ENCODE measurements at regions not wholly inside any gene's neighbourhood (a gene's known extent, or its start where the extent isn't known, plus 50 kb on each side); places are given as distances from the start of the nearest gene placed in this dataset.

DNA sequence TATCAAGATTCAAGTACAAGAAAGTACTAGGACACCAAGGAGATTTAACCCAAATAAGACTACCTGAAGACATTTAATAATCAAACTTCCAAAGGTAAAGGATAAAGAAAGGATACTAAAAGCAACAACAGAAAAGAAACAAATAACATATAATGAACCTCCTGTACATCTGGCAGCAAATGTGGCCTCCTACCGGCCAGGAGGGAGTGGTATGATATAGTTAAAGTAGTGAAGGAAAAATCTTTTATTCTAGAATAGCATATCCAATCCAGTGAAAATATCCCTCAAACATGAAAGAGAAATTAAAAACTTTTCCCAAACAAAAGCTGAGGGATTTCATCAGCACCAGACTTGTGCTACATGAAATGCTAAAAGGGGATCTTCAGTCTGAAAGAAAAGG is 104.7 kb upstream of the GUCY1A2 start:
- H3K4me1 ChIP-seq, result no peaks in the 10 kb centered on the region
- intact Hi-C loops (cut with DNase I), result no loop called here
- no peak for DNase-seq
- H3K27ac ChIP-seq, result no peak overlapping the region
- no peaks in the 10 kb centered on the region for H3K36me3 ChIP-seq
- TF ChIP-seq POLR2A (IDR thresholded peaks at IDR 0.05), result no peak
- TF ChIP-seq POLR2AphosphoS5 (IDR thresholded peaks at IDR 0.05), result no peak
- TF ChIP-seq, protein P1, sequence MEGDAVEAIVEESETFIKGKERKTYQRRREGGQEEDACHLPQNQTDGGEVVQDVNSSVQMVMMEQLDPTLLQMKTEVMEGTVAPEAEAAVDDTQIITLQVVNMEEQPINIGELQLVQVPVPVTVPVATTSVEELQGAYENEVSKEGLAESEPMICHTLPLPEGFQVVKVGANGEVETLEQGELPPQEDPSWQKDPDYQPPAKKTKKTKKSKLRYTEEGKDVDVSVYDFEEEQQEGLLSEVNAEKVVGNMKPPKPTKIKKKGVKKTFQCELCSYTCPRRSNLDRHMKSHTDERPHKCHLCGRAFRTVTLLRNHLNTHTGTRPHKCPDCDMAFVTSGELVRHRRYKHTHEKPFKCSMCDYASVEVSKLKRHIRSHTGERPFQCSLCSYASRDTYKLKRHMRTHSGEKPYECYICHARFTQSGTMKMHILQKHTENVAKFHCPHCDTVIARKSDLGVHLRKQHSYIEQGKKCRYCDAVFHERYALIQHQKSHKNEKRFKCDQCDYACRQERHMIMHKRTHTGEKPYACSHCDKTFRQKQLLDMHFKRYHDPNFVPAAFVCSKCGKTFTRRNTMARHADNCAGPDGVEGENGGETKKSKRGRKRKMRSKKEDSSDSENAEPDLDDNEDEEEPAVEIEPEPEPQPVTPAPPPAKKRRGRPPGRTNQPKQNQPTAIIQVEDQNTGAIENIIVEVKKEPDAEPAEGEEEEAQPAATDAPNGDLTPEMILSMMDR (IDR thresholded peaks at IDR 0.05), result no peak
- no peak for TF ChIP-seq EP300 (IDR thresholded peaks at IDR 0.05)
- no peaks in the 10 kb centered on the region for H3K9me3 ChIP-seq
- no peak overlapping the region for H3K4me3 ChIP-seq
- no peaks in the 10 kb centered on the region for H3K27me3 ChIP-seq
- WGBS, 2 donors, result 73 to 84% methylated on average over 1 of the region's 1 CpG

DNA sequence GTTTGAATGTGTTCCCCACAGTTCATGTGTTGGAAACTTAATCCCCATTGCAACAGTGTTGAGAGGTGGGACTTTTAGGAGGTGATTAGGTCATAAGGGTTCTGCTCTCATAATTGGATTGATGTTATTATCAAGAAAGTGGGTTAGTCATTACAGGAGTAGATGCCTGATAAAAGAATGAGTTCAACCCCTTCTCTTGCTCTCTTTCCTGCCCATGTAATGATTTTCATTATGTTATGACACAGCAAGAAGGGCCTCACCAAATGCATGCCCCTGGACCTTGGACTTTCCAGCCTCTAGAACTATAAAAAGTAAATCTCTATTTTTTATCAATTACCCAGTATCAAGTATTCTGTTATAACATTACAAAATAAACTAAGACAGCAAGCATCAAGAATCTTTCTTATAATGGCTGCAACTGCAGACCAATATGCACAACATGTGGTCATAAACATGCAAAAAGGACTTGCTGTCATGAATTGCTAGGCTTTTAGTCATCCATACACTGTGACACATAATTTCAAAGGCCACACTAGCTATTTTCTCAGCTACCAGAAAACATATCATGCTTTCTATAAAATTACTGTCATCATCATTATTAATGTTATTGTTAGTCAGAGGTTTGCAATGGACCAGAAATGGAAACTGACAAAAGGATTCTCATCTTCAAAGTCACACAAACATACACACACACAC is 99.9 kb upstream of the GUCY1A2 start:
- Histone ChIP-seq H3K27me3 (no peaks in the 10 kb centered on the region), H3K9me3 (no peaks in the 10 kb centered on the region), H3K27ac (no peak overlapping the region), H3K4me3 (no peak overlapping the region), H3K36me3 (no peaks in the 10 kb centered on the region), H3K4me1 (no peaks in the 10 kb centered on the region)
- intact Hi-C loops (cut with DNase I), result no loop called here
- no peak for DNase-seq
- TF ChIP-seq, protein P1 (IDR thresholded peaks at IDR 0.05), result no peak
- TF ChIP-seq POLR2AphosphoS5 (IDR thresholded peaks at IDR 0.05) (no peak), POLR2A (IDR thresholded peaks at IDR 0.05) (no peak), EP300 (IDR thresholded peaks at IDR 0.05) (no peak)

DNA sequence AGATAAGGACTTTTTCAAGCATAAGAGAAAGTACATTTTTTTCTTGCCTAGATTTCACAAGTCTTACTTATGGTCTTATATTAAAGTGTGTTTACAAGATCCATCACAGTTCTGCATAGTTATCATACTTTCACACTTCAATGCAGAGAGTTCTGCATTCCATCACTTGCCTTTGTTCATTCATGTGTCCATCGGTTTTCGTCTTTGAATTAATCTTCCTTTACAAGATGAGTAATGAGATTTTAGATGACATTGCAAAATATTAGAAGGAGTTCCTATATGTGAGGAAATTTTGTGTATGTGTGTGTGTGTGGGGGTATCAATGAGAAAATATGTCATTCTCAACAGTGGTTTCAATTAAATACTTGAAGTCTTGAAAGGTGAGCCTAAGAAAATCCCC is 98.1 kb upstream of the GUCY1A2 start:
- H3K36me3 ChIP-seq, result no peaks in the 10 kb centered on the region
- intact Hi-C loops (cut with DNase I), result no loop called here
- TF ChIP-seq POLR2A (IDR thresholded peaks at IDR 0.05) (no peak), POLR2AphosphoS5 (IDR thresholded peaks at IDR 0.05) (no peak), EP300 (IDR thresholded peaks at IDR 0.05) (no peak)
- TF ChIP-seq, protein P1 (IDR thresholded peaks at IDR 0.05), result no peak
- H3K27me3 ChIP-seq, result no peaks in the 10 kb centered on the region
- DNase-seq, result no peak
- WGBS, 2 donors, result 70 to 78% methylated on average over 2 of the region's 2 CpGs
- H3K4me3 ChIP-seq, result no peak overlapping the region
- no peak overlapping the region for H3K27ac ChIP-seq
- H3K9me3 ChIP-seq, result no peaks in the 10 kb centered on the region
- no peaks in the 10 kb centered on the region for H3K4me1 ChIP-seq

DNA sequence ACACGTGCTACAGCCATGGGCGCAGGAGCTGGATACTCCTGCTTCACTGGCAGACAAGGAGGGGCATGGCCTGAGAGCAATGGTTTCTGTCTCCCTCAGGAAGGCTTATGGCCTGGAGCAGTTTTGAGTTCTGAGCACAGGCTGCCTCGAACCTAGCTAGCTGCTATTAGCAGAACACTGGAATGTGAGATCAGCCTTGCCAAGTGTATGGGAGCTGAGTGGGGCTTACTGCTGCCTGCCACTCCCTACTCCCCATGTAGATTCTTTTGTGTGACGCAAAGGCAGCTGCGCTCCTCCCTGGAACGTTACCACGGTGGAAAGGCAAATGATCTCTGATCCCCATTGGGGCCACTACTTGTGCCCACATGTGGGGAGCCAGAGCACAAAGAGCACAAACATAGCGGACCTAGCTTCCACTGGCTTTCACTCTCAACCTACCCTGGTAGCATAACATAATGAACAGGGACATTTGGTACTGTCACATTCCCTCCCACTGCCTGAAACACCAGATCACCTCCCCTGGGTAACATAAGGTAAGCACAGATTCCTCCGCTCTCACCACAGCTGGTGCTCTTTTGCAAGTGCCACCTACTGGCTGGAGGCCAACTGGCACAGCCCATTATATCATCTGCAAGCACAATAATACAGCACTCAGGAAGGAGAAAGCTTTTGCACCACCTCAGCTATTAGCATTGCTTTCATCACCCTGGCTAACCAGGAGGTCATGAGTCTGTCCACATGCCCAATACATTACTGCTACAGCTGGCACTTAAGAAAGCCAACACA is 84.6 kb upstream of the GUCY1A2 start:
- DNase-seq, result peak; percentile 55
- intact Hi-C loops (cut with DNase I), result no loop called here
- H3K9me3 ChIP-seq, result peaks cover 0 to 3% (median 1%) of the 10 kb centered on the region in 4 donors
- no peaks in the 10 kb centered on the region for H3K36me3 ChIP-seq
- H3K4me1 ChIP-seq, result no peaks in the 10 kb centered on the region
- WGBS, 2 donors, result 88 to 90% methylated on average over 9 of the region's 9 CpGs
- TF ChIP-seq, protein P1 (IDR thresholded peaks at IDR 0.05), result no peak
- TF ChIP-seq EP300 (IDR thresholded peaks at IDR 0.05) (no peak), POLR2AphosphoS5 (IDR thresholded peaks at IDR 0.05) (no peak), POLR2A (IDR thresholded peaks at IDR 0.05) (no peak)
- H3K27ac ChIP-seq, result no peak overlapping the region
- no peak overlapping the region for H3K4me3 ChIP-seq
- H3K27me3 ChIP-seq, result no peaks in the 10 kb centered on the region
